Activated T-helper 9 cell treated with anti-CD3 and anti-CD28 coated beads, Interleukin-2, amount 50 U/mL, for 16 hours (primary cell): ENCODE measurements at regions not wholly inside any gene's neighbourhood (a gene's known extent, or its start where the extent isn't known, plus 50 kb on each side); places are given as distances from the start of the nearest gene placed in this dataset.
"Not testable (repeated sequence)": the region's sequence is repeated elsewhere in the genome, so short reads cannot be mapped to it uniquely, and the experiment has no call there.

Experiments
- DNase-seq: peaks from one replicate; pipeline ENCODE4 v3.0.0-alpha.2; 2020; ENCODE audit warnings: low read depth

GRCh38 chr2:8378016-8378810 is 303.6 kb upstream of the ID2 start:
- no peak for DNase-seq

GRCh38 chr2:8379128-8379527 is 302.7 kb upstream of the ID2 start:
- no peak for DNase-seq

GRCh38 chr2:8379549-8379948 is 302.3 kb upstream of the ID2 start:
- DNase-seq: no peak

- DNase-seq: no peak
Observed at GRCh38 chr2:8380026-8380425, 301.8 kb upstream of the ID2 start.

- no peak for DNase-seq
Observed at GRCh38 chr2:8380566-8380965, 301.3 kb upstream of the ID2 start.

GRCh38 chr2:8382485-8382884 is 299.4 kb upstream of the ID2 start:
- no peak for DNase-seq

- not testable (repeated sequence) for DNase-seq
Observed at GRCh38 chr2:8386748-8387147, 295.1 kb upstream of the ID2 start.

GRCh38 chr2:8388781-8389180 is 293.1 kb upstream of the ID2 start:
- no peak for DNase-seq

GRCh38 chr2:8389431-8390108 is 292.3 kb upstream of the ID2 start:
- no peak for DNase-seq

GRCh38 chr2:8391126-8391525 is 290.7 kb upstream of the ID2 start:
- no peak for DNase-seq

- no peak for DNase-seq
Observed at GRCh38 chr2:8391584-8391983, 290.3 kb upstream of the ID2 start.

GRCh38 chr2:8392098-8392866 is 289.6 kb upstream of the ID2 start:
- no peak for DNase-seq

GRCh38 chr2:8393506-8393905 is 288.4 kb upstream of the ID2 start:
- DNase-seq: no peak

GRCh38 chr2:8394131-8394530 is 287.7 kb upstream of the ID2 start:
- DNase-seq: no peak

GRCh38 chr2:8394569-8395359 is 287.1 kb upstream of the ID2 start:
- DNase-seq: no peak

GRCh38 chr2:8395718-8396117 is 286.1 kb upstream of the ID2 start:
- DNase-seq: no peak

- DNase-seq: no peak
Observed at GRCh38 chr2:8398040-8398668, 283.7 kb upstream of the ID2 start.

- DNase-seq: no peak
Observed at GRCh38 chr2:8399731-8400130, 282.1 kb upstream of the ID2 start.

- DNase-seq: no peak
Observed at GRCh38 chr2:8400196-8400595, 281.7 kb upstream of the ID2 start.

- no peak for DNase-seq
Observed at GRCh38 chr2:8402222-8402621, 279.6 kb upstream of the ID2 start.

- no peak for DNase-seq
Observed at GRCh38 chr2:8403876-8404275, 278.0 kb upstream of the ID2 start.

- no peak for DNase-seq
Observed at GRCh38 chr2:8405334-8405733, 276.5 kb upstream of the ID2 start.
